Breast epithelium (tissue), 3 donors: ENCODE measurements at regions not wholly inside any gene's neighbourhood (a gene's known extent, or its start where the extent isn't known, plus 50 kb on each side); places are given as distances from the start of the nearest gene placed in this dataset.

Source experiments
- CTCF ChIP-seq, 3 donors: fragments of 450-650 bp; IDR thresholded peaks; one replicate each; pipeline ENCODE4 v1.5.1; 2016 to 2017; ENCODE audit warnings: antibody characterized with exemption in 3 of 3, mild to moderate bottlenecking in 3 of 3, moderate library complexity in 3 of 3
- POLR2A ChIP-seq: fragments of 450-650 bp; IDR thresholded peaks from one replicate; pipeline ENCODE4 v1.6.1; 2016; ENCODE audit warnings: antibody characterized with exemption, mild to moderate bottlenecking, moderate library complexity
- POLR2AphosphoS5 ChIP-seq, 3 donors: sonication (generic); formaldehyde crosslinking; IDR thresholded peaks; one replicate each; pipeline ENCODE4 v1.6.1; 2017; ENCODE audit warnings: antibody characterized with exemption in 3 of 3

- no peak for TF ChIP-seq CTCF (IDR thresholded peaks at IDR 0.05)
- TF ChIP-seq POLR2A: no peak
- TF ChIP-seq POLR2AphosphoS5 (IDR thresholded peaks at IDR 0.05): no peak
Observed at GRCh38 chr2:144020047-144020446, 499.9 kb downstream of the ZEB2 start.
